Brain microvascular endothelial cell (primary cell): ENCODE measurements at regions not wholly inside any gene's neighbourhood (a gene's known extent, or its start where the extent isn't known, plus 50 kb on each side); places are given as distances from the start of the nearest gene placed in this dataset.

Experiments
- DNase-seq: peaks from one replicate; pipeline ENCODE4 v3.0.0-alpha.2; 2020
- H3K27ac ChIP-seq: fragments of 250-450 bp; sonication (Bioruptor Pico); 2 replicates; pipeline ENCODE4 v1.5.1; 2020; ENCODE audit warnings: mild to moderate bottlenecking, moderate library complexity
- H3K27me3 ChIP-seq: fragments of 250-450 bp; sonication (Bioruptor Pico); replicated peaks from 2 replicates; pipeline ENCODE4 v1.5.1; 2020; ENCODE audit warnings: mild to moderate bottlenecking
- H3K36me3 ChIP-seq: fragments of 250-450 bp; sonication (Bioruptor Pico); replicated peaks from 2 replicates; pipeline ENCODE4 v1.5.1; 2020; ENCODE audit warnings: mild to moderate bottlenecking
- H3K4me3 ChIP-seq: 2 replicates; pipeline ENCODE4 v1.5.1; 2011; ENCODE audit warnings: low read depth, mild to moderate bottlenecking, control low read depth, low read length, moderate library complexity
- in situ Hi-C: cut with HindIII; loops from 2 replicates; pipeline ENCODE4 v1.10.0; 2017; ENCODE audit warnings: low sequenced_read_pairs, low pct_ligation_motif_present
- TF ChIP-seq, protein P1 (sequence below): IDR thresholded peaks from 2 replicates; pipeline ENCODE4 v1.5.1; 2011; ENCODE audit warnings: low read depth, mild to moderate bottlenecking, moderate library complexity, low read length, control low read depth, inconsistent platforms; ENCODE audit errors: missing control alignments

DNA sequence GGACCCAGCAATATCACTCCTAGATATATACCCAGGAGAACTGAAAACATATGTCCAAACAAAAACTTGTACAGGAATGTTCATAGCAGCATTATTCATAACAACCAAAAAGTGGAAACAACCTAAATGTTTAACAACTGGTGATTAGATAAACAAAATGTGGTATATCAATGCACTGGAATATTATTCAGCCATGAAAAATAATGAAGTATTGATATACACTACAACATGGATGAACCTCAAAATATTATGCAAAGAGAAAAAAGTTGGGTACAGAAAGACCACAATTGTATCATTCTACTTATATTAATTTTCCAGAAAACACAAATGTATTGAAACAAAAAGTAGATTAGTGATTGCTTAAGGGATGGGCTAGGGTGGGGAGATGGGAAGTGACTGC is 498.6 kb downstream of the GRIN2A start:
- H3K36me3 ChIP-seq = no peaks in the 10 kb centered on the region
- H3K4me3 ChIP-seq = no peak overlapping the region
- H3K27ac ChIP-seq = no peak overlapping the region
- DNase-seq = no peak
- TF ChIP-seq, protein P1, sequence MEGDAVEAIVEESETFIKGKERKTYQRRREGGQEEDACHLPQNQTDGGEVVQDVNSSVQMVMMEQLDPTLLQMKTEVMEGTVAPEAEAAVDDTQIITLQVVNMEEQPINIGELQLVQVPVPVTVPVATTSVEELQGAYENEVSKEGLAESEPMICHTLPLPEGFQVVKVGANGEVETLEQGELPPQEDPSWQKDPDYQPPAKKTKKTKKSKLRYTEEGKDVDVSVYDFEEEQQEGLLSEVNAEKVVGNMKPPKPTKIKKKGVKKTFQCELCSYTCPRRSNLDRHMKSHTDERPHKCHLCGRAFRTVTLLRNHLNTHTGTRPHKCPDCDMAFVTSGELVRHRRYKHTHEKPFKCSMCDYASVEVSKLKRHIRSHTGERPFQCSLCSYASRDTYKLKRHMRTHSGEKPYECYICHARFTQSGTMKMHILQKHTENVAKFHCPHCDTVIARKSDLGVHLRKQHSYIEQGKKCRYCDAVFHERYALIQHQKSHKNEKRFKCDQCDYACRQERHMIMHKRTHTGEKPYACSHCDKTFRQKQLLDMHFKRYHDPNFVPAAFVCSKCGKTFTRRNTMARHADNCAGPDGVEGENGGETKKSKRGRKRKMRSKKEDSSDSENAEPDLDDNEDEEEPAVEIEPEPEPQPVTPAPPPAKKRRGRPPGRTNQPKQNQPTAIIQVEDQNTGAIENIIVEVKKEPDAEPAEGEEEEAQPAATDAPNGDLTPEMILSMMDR = no peak
- no peaks in the 10 kb centered on the region for H3K27me3 ChIP-seq
- in situ Hi-C loops = no loop called here

DNA sequence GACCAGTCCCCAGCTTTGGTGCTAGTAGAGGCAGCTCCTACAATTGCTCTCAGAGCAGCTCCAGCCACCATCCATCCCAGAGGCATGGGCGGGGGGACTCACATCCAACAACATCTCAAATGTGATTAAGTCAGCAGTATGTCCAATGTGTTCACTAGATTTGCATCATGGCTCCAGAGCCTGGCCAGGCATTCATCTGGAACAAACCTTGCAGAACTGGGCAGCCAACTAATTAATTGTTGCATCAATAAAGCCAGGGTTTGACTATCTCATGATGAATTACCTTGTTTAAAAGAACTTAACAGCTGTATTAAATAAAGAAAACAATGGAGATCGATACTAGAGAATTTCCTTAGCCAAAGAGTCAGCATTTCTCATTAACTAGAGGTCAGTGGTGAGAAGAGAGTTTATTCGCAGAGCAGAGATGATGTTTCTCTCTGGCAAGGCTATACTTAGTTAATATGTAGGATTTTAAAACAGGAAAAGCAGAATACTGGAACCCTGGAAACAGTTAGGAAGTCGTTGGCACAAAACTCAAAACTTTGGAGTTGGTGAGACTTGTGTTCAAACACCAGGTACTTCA is 494.4 kb downstream of the GRIN2A start:
- no peak for DNase-seq
- no peak overlapping the region for H3K27ac ChIP-seq
- H3K4me3 ChIP-seq = no peak overlapping the region
- H3K36me3 ChIP-seq = no peaks in the 10 kb centered on the region
- TF ChIP-seq, protein P1 = no peak
- in situ Hi-C loops = no loop called here
- no peaks in the 10 kb centered on the region for H3K27me3 ChIP-seq

DNA sequence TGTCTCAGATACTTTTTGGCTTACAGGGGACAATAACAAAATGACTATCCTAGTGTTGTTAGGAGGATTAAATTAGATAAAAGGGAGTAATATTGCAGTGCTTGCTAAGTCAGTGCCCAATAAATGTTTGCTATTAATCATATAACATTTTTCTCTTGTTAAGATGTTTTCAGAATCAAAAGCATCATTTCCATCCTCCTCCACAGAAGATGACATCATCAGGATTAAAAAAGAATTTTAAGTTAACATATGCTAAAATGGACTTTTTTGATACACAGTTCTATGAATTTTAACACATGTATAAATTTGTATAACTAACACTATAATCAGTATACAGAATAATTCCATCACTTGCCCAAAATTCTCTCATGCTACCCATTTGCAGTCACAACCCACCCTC is 492.6 kb downstream of the GRIN2A start:
- Histone ChIP-seq H3K4me3 (no peak overlapping the region), H3K36me3 (no peaks in the 10 kb centered on the region), H3K27me3 (no peaks in the 10 kb centered on the region), H3K27ac (no peak overlapping the region)
- TF ChIP-seq, protein P1 = no peak
- in situ Hi-C loops = no loop called here
- DNase-seq = no peak

DNA sequence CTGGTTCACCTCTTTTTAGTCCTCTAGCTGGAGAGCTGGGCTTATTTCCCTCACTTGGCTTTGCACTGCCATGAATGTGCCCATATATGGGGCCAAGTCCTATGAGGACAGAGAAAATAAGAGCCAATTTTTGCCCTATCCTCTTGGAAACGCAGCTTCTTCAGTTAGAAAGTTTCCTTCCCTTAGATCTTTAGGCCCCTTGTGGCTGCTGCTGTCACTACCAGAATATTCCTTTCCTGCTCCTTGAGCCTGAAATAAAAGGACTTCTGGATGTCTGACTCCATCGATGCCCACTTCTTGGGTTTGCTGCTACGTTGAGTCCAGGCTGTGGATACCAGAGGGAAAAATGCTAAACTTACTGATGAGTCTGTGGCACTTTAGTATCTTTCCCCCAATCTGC is 487.1 kb downstream of the GRIN2A start:
- TF ChIP-seq, protein P1 = no peak
- H3K36me3 ChIP-seq = no peaks in the 10 kb centered on the region
- H3K4me3 ChIP-seq = no peak overlapping the region
- in situ Hi-C loops = no loop called here
- no peak for DNase-seq
- no peak overlapping the region for H3K27ac ChIP-seq
- H3K27me3 ChIP-seq = no peaks in the 10 kb centered on the region
